ENCODE measurements at regions not wholly inside any gene's neighbourhood (a gene's known extent, or its start where the extent isn't known, plus 50 kb on each side); places are given as distances from the start of the nearest gene placed in this dataset.

- no peak for TF ChIP-seq CTCF (conservative IDR thresholded peaks at IDR 0.05)
- TF ChIP-seq ZFX (IDR thresholded peaks at IDR 0.05): no peak
Measured at GRCh38 chr7:68730194-68730593, 868.1 kb upstream of the AUTS2 start.

GRCh38 chr7:68730964-68731363 is 867.3 kb upstream of the AUTS2 start:
- no peak for TF ChIP-seq CTCF (conservative IDR thresholded peaks at IDR 0.05)
- TF ChIP-seq ZFX (IDR thresholded peaks at IDR 0.05): no peak
- H3K27ac ChIP-seq: peak overlapping the region; percentile 46; the same call in 1 of the 2 replicates

More at GRCh38 chr7:68730194-68730593, 868.1 kb upstream of the AUTS2 start:
- no peak overlapping the region for H3K27ac ChIP-seq

- TF ChIP-seq CTCF (conservative IDR thresholded peaks at IDR 0.05) (no peak), ZFX (IDR thresholded peaks at IDR 0.05) (no peak)
- H3K27ac ChIP-seq: no peak overlapping the region
Measured at GRCh38 chr7:68733219-68734153, 864.8 kb upstream of the AUTS2 start.

- no peak for TF ChIP-seq CTCF (conservative IDR thresholded peaks at IDR 0.05)
- no peak for TF ChIP-seq ZFX (IDR thresholded peaks at IDR 0.05)
- H3K27ac ChIP-seq: no peak overlapping the region
Measured at GRCh38 chr7:68734431-68734830, 863.8 kb upstream of the AUTS2 start.

- TF ChIP-seq CTCF (conservative IDR thresholded peaks at IDR 0.05): no peak
- no peak for TF ChIP-seq ZFX (IDR thresholded peaks at IDR 0.05)
- no peak overlapping the region for H3K27ac ChIP-seq
Measured at GRCh38 chr7:68739306-68739705, 859.0 kb upstream of the AUTS2 start.

- no peak overlapping the region for H3K27ac ChIP-seq
- TF ChIP-seq CTCF (conservative IDR thresholded peaks at IDR 0.05) (no peak), ZFX (IDR thresholded peaks at IDR 0.05) (no peak)
Measured at GRCh38 chr7:68744036-68744435, 854.2 kb upstream of the AUTS2 start.

All from C4-2B (cell line).